SK-N-SH treated with all-trans-retinoic acid at 6 μM for 48 hours (cell line): ENCODE measurements at regions not wholly inside any gene's neighbourhood (a gene's known extent, or its start where the extent isn't known, plus 50 kb on each side); places are given as distances from the start of the nearest gene placed in this dataset.

Experiments
- ATAC-seq: fragments of 200-7000 bp; cut with Tn5 transposase; 3 replicates; pipeline ENCODE4 v1.9.1; 2020; ENCODE audit warnings: mild to moderate bottlenecking, moderate library complexity
- ARNTL ChIP-seq: fragments of 450-650 bp; formaldehyde crosslinking; IDR thresholded peaks from 2 replicates; pipeline ENCODE4 v1.5.0; 2020; ENCODE audit warnings: low read depth, mild to moderate bottlenecking, moderate library complexity, borderline replicate concordance
- BACH2 ChIP-seq: fragments of 250-450 bp; sonication (Bioruptor Pico); IDR thresholded peaks from 2 replicates; pipeline ENCODE4 v1.9.0; 2021; ENCODE audit warnings: mild to moderate bottlenecking, borderline replicate concordance
- CSDC2 ChIP-seq: fragments of 250-450 bp; sonication (Bioruptor Pico); IDR thresholded peaks from 2 replicates; pipeline ENCODE4 v1.5.0; 2020; ENCODE audit warnings: mild to moderate bottlenecking, moderate library complexity
- ESRRG ChIP-seq: fragments of 250-450 bp; sonication (Bioruptor Pico); IDR thresholded peaks from 2 replicates; pipeline ENCODE4 v1.6.1; 2021; ENCODE audit warnings: mild to moderate bottlenecking
- GLIS3 ChIP-seq: fragments of 250-450 bp; sonication (Bioruptor Pico); IDR thresholded peaks from 2 replicates; pipeline ENCODE4 v1.5.0; 2020; ENCODE audit warnings: mild to moderate bottlenecking, moderate library complexity
- OSR1 ChIP-seq: fragments of 250-450 bp; sonication (Bioruptor Pico); IDR thresholded peaks from 2 replicates; pipeline ENCODE4 v1.8.0; 2022; ENCODE audit warnings: moderate library complexity, mild to moderate bottlenecking, inconsistent platforms
- SNAI2 ChIP-seq: fragments of 250-450 bp; sonication (Bioruptor Pico); IDR thresholded peaks from 2 replicates; pipeline ENCODE4 v1.5.0; 2020; ENCODE audit warnings: mild to moderate bottlenecking, moderate library complexity
- TOX ChIP-seq: fragments of 250-450 bp; sonication (Bioruptor Pico); IDR thresholded peaks from 2 replicates; pipeline ENCODE4 v1.8.0; 2021; ENCODE audit warnings: mild to moderate bottlenecking, moderate library complexity, borderline replicate concordance
- TSHZ2 ChIP-seq: fragments of 250-450 bp; sonication (Bioruptor Pico); IDR thresholded peaks from 2 replicates; pipeline ENCODE4 v1.5.0; 2020; ENCODE audit warnings: mild to moderate bottlenecking, moderate library complexity
- ZC3H10 ChIP-seq: fragments of 250-450 bp; sonication (Bioruptor Pico); IDR thresholded peaks from 2 replicates; pipeline ENCODE4 v1.5.1; 2021; ENCODE audit warnings: mild to moderate bottlenecking, moderate library complexity
- ZFP3 ChIP-seq: fragments of 250-450 bp; sonication (Bioruptor Pico); IDR thresholded peaks from 2 replicates; pipeline ENCODE4 v1.5.0; 2020; ENCODE audit warnings: mild to moderate bottlenecking, moderate library complexity
- ZFP30 ChIP-seq: fragments of 450-650 bp; formaldehyde crosslinking; IDR thresholded peaks from 2 replicates; pipeline ENCODE4 v1.5.0; 2022; ENCODE audit warnings: mild to moderate bottlenecking, moderate library complexity
- ZNF565 ChIP-seq: fragments of 450-650 bp; formaldehyde crosslinking; conservative IDR thresholded peaks from 2 replicates; pipeline ENCODE4 v1.5.0; 2020; ENCODE audit warnings: low read depth, mild to moderate bottlenecking, moderate library complexity
- ZNF70 ChIP-seq: fragments of 450-650 bp; formaldehyde crosslinking; IDR thresholded peaks from 2 replicates; pipeline ENCODE4 v1.5.0; 2020; ENCODE audit warnings: mild to moderate bottlenecking, moderate library complexity
- ZNF8 ChIP-seq: fragments of 450-650 bp; formaldehyde crosslinking; IDR thresholded peaks from 2 replicates; pipeline ENCODE4 v1.5.0; 2020; ENCODE audit warnings: mild to moderate bottlenecking, moderate library complexity
- TF ChIP-seq, protein P1 (sequence below): fragments of 250-450 bp; sonication (Bioruptor Pico); IDR thresholded peaks from 2 replicates; pipeline ENCODE4 v1.5.1; 2021; ENCODE audit warnings: mild to moderate bottlenecking, moderate library complexity
- TF ChIP-seq, protein P2 (sequence below): fragments of 250-450 bp; sonication (Bioruptor Pico); IDR thresholded peaks from 2 replicates; pipeline ENCODE4 v1.5.1; 2020; ENCODE audit warnings: low read depth, mild to moderate bottlenecking, moderate library complexity
- TF ChIP-seq, protein P3 (sequence below): fragments of 250-450 bp; sonication (Bioruptor Pico); IDR thresholded peaks from 2 replicates; pipeline ENCODE4 v1.8.0; 2021; ENCODE audit warnings: low read depth, mild to moderate bottlenecking, moderate library complexity, borderline replicate concordance

DNA sequence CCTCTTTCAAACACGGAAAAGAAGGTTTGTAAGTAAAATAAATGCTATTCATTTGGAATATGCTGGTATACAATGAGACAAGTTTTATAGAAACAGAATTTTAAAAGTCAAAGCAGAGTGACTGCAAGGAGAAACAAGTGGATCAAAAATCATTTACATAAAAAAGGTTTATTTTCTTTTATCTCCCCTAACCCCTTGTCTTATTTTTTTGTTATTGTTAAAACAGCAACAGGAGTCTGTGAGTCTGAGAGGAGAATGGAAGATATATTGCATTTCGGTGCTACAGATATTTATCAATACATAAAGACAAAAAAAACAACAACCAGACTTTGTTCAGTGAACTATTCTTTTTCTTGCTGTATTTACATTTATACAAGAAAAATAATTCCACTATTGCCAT lies 1116.4 kb downstream of the OTOL1 start:
- no peak for TF ChIP-seq ZFP3 (CRISPR knock-in tag)
- TF ChIP-seq ZC3H10 (CRISPR knock-in tag): no peak
- no peak for TF ChIP-seq CSDC2 (CRISPR knock-in tag)
- TF ChIP-seq, protein P1, sequence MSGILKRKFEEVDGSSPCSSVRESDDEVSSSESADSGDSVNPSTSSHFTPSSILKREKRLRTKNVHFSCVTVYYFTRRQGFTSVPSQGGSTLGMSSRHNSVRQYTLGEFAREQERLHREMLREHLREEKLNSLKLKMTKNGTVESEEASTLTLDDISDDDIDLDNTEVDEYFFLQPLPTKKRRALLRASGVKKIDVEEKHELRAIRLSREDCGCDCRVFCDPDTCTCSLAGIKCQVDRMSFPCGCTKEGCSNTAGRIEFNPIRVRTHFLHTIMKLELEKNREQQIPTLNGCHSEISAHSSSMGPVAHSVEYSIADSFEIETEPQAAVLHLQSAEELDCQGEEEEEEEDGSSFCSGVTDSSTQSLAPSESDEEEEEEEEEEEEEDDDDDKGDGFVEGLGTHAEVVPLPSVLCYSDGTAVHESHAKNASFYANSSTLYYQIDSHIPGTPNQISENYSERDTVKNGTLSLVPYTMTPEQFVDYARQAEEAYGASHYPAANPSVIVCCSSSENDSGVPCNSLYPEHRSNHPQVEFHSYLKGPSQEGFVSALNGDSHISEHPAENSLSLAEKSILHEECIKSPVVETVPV: no peak
- TF ChIP-seq, protein P2, sequence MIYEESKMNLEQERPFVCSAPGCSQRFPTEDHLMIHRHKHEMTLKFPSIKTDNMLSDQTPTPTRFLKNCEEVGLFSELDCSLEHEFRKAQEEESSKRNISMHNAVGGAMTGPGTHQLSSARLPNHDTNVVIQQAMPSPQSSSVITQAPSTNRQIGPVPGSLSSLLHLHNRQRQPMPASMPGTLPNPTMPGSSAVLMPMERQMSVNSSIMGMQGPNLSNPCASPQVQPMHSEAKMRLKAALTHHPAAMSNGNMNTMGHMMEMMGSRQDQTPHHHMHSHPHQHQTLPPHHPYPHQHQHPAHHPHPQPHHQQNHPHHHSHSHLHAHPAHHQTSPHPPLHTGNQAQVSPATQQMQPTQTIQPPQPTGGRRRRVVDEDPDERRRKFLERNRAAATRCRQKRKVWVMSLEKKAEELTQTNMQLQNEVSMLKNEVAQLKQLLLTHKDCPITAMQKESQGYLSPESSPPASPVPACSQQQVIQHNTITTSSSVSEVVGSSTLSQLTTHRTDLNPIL (CRISPR knock-in tag): no peak
- TF ChIP-seq TOX (CRISPR knock-in tag): no peak
- TF ChIP-seq ZNF565 (CRISPR knock-in tag): no peak
- no peak for TF ChIP-seq TSHZ2 (CRISPR knock-in tag)
- TF ChIP-seq ARNTL (CRISPR knock-in tag): no peak
- TF ChIP-seq, protein P3, sequence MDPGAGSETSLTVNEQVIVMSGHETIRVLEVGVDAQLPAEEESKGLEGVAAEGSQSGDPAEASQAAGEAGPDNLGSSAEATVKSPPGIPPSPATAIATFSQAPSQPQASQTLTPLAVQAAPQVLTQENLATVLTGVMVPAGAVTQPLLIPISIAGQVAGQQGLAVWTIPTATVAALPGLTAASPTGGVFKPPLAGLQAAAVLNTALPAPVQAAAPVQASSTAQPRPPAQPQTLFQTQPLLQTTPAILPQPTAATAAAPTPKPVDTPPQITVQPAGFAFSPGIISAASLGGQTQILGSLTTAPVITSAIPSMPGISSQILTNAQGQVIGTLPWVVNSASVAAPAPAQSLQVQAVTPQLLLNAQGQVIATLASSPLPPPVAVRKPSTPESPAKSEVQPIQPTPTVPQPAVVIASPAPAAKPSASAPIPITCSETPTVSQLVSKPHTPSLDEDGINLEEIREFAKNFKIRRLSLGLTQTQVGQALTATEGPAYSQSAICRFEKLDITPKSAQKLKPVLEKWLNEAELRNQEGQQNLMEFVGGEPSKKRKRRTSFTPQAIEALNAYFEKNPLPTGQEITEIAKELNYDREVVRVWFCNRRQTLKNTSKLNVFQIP (CRISPR knock-in tag): no peak
- TF ChIP-seq ZFP30 (CRISPR knock-in tag): no peak
- no peak for TF ChIP-seq ESRRG
- no peak for TF ChIP-seq SNAI2 (CRISPR knock-in tag)
- no peak for ATAC-seq

DNA sequence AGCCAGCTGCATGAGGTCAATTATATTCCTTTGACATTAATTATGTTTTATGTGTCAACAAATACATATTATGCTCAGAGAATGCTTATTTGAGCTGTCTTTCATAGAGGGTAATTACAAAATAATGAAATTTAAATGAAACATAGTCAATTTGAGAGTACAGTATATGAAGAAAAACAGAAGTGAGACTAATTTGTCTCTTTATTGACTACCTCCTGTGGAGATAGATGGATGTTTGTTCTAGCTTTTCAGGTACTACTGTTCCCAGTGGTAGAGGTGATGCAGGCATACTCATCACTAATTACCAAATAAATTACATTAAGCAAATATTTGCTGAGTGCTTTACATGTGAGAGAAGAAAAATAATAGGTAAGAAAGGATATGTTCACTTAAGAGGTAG lies 1129.6 kb downstream of the OTOL1 start:
- TF ChIP-seq GLIS3 (CRISPR knock-in tag) (no peak), ZC3H10 (CRISPR knock-in tag) (0 out of 2 replicates have a peak, but pooled peaks have one; percentile 47)
- TF ChIP-seq, all 23 proteins: peak for 1
- no peak for ATAC-seq

DNA sequence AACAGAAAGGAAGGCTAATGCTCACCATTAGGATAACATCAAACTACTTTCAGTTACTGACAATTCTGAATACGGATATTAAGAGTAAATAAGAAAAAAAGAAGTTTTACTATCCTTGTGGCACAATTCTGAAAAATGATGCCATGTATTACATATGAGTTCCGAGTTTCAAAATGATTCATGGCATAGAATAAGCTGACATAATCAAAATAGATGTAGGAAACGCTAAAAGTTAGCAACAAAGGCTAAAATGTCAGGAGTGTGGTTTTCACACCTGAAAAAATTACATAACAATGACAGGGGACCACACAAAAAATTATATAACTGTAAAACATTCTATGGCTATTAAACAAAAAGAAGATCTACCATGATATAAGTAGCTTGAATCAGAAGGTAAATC lies 1131.9 kb downstream of the OTOL1 start:
- TF ChIP-seq ZNF8 (no peak), ZC3H10 (CRISPR knock-in tag) (no peak), ZFP3 (CRISPR knock-in tag) (no peak), TSHZ2 (CRISPR knock-in tag) (no peak), BACH2 (CRISPR knock-in tag) (no peak), GLIS3 (CRISPR knock-in tag) (no peak), ZNF565 (CRISPR knock-in tag) (no peak), OSR1 (CRISPR knock-in tag) (no peak), ESRRG (no peak), CSDC2 (CRISPR knock-in tag) (no peak), TOX (CRISPR knock-in tag) (no peak), ZNF70 (CRISPR knock-in tag) (no peak), ARNTL (CRISPR knock-in tag) (no peak)
- TF ChIP-seq, protein P2 (CRISPR knock-in tag): no peak
- TF ChIP-seq, protein P3 (CRISPR knock-in tag): no peak
- TF ChIP-seq, all 23 proteins: peak for 0
- no peak for ATAC-seq
